C4-2B (cell line): ENCODE measurements at regions not wholly inside any gene's neighbourhood (a gene's known extent, or its start where the extent isn't known, plus 50 kb on each side); places are given as distances from the start of the nearest gene placed in this dataset.

ENCODE experiments used
- H3K27ac ChIP-seq: fragments of 450-650 bp; 2 replicates; pipeline ENCODE4 v1.5.1; 2017
- CTCF ChIP-seq: fragments of 450-650 bp; conservative IDR thresholded peaks from 2 replicates; pipeline ENCODE4 v1.5.1; 2017; ENCODE audit warnings: mild to moderate bottlenecking
- ZFX ChIP-seq: fragments of 450-650 bp; IDR thresholded peaks from 2 replicates; pipeline ENCODE4 v1.6.1; 2017

GRCh38 chr5:89721353-89721752, 688.2 kb downstream of the CETN3 start:
- no peak overlapping the region for H3K27ac ChIP-seq
- TF ChIP-seq ZFX (no peak), CTCF (no peak)

DNA sequence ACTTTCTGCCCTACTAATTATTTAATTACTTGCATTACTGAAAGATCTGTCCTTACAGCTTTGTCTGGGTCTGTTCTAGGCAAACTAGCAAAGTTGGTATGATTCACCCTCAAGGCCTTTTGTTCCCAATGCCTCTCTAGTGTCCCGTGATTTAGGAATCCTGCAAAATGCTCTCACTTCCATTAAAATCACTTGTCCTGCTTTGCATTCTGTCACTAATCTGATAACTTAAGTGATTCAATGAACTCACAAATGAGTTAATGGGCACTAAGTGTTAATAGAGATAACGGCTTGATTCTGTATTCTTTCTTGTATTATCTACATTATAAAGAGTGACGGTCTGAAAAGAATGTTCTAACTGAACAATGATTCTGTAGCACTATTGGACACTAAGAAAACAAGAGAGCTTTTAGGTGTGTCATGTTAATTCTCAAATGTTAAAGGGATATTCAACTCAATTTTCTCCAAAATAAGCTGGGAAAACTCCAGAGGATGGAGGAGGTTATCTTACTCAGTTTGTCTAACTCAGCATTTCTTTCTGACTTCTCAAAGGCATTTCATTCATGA, 697.3 kb downstream of the CETN3 start:
- H3K27ac ChIP-seq = no peak overlapping the region
- no peak for TF ChIP-seq ZFX

DNA sequence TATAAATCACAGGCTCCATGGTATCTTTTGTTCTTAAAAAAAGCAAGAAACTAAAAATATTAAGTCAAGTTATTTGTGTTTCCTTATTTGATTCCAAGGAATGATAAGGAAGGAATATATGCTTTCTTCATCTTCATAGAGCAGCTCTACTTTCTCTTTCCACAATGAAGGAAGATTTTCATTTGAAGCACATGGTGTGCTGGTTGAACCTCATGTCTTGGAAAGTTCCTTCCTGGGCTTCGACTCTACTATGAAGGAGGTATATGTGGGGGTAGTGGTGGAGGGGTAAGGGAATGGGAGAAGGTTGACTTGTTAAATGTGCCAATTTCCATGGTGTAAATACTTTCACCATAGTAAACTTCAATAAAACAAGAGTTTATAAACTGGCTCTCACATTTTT, 698.0 kb downstream of the CETN3 start:
- TF ChIP-seq ZFX (no peak), CTCF (no peak)
- no peak overlapping the region for H3K27ac ChIP-seq

DNA sequence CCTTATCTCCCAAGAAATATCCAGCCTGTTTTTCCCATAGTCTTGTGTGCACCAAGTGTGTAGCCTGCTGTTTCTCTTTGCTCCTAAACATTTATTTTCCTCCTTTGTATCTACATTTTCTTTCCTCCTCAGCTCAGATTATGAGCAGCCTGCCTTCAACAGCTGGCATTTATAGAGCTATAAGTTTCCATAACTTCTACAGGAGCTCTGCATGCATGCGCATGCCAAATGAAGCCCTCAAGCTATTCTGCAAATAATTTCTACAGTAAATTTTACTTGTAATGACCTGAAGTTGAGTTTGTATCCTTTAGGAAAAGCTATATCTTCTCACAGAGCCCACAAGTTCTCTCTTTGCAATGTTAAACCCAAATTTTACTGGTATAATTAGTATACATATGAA, 699.5 kb downstream of the CETN3 start:
- H3K27ac ChIP-seq = no peak overlapping the region
- TF ChIP-seq ZFX = no peak
- no peak for TF ChIP-seq CTCF

- no peak overlapping the region for H3K27ac ChIP-seq
- TF ChIP-seq CTCF (no peak), ZFX (no peak)
Measured at GRCh38 chr5:89707891-89708290, 701.7 kb downstream of the CETN3 start.

DNA sequence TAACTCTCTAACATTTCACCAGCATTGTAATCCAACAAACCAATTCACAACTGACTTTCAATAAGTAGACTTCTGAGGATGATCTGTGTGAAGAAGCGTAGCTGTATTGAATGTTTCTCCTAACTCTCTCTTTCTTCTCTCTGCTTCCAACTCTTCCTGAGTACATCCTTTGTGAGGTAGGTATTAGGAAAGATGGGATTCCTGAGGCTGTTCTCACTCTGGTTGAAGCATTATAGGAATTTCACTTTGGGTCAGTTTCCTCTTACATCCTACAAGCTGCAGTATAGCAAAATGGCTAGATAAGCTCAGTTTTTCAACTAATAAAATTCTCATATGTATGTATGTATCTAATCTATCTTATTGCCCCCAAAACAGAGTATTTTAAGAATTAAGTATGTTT, 702.8 kb downstream of the CETN3 start:
- no peak overlapping the region for H3K27ac ChIP-seq
- no peak for TF ChIP-seq CTCF
- TF ChIP-seq ZFX = no peak

- TF ChIP-seq CTCF (no peak), ZFX (no peak)
- no peak overlapping the region for H3K27ac ChIP-seq
Measured at GRCh38 chr5:89703817-89704216, 705.7 kb downstream of the CETN3 start.

- TF ChIP-seq CTCF (no peak), ZFX (no peak)
- H3K27ac ChIP-seq = no peak overlapping the region
Measured at GRCh38 chr5:89698028-89698427, 711.5 kb downstream of the CETN3 start.
